RWPE2 (cell line): ENCODE measurements at regions not wholly inside any gene's neighbourhood (a gene's known extent, or its start where the extent isn't known, plus 50 kb on each side); places are given as distances from the start of the nearest gene placed in this dataset.

Source experiments
- ATAC-seq: fragments of 200-7000 bp; cut with Tn5 transposase; 3 replicates; pipeline ENCODE4 v1.9.1; 2021; ENCODE audit warnings: low read depth
- DNase-seq: peaks from one replicate; pipeline ENCODE4 v3.0.0-alpha.2; 2020; ENCODE audit warnings: low spot score
- H3K27ac ChIP-seq: fragments of 450-650 bp; 2 replicates; pipeline ENCODE4 v1.5.1; 2017; ENCODE audit warnings: mild to moderate bottlenecking; ENCODE audit not compliant: poor library complexity, severe bottlenecking
- H3K27me3 ChIP-seq: fragments of 250-450 bp; sonication (Bioruptor Pico); 2 replicates; pipeline ENCODE4 v1.5.1; 2021; ENCODE audit warnings: mild to moderate bottlenecking, moderate library complexity; ENCODE audit not compliant: insufficient read depth, poor library complexity, severe bottlenecking
- H3K36me3 ChIP-seq: fragments of 250-450 bp; sonication (Bioruptor Pico); 2 replicates; pipeline ENCODE4 v1.5.1; 2020; ENCODE audit warnings: low read depth, mild to moderate bottlenecking, moderate library complexity
- H3K4me1 ChIP-seq: fragments of 250-450 bp; sonication (Bioruptor Pico); 2 replicates; pipeline ENCODE4 v1.5.1; 2021; ENCODE audit warnings: mild to moderate bottlenecking, moderate library complexity; ENCODE audit not compliant: insufficient read depth, poor library complexity, severe bottlenecking
- H3K4me3 ChIP-seq: fragments of 250-450 bp; sonication (Bioruptor Pico); 2 replicates; pipeline ENCODE4 v1.5.1; 2021; ENCODE audit warnings: mild to moderate bottlenecking, moderate library complexity; ENCODE audit not compliant: severe bottlenecking
- H3K9me3 ChIP-seq: fragments of 250-450 bp; sonication (Bioruptor Pico); 2 replicates; pipeline ENCODE4 v1.5.1; 2021; ENCODE audit warnings: mild to moderate bottlenecking, moderate library complexity; ENCODE audit not compliant: severe bottlenecking
- CTCF ChIP-seq: fragments of 450-650 bp; IDR thresholded peaks from one replicate; pipeline ENCODE4 v1.5.1; 2017; ENCODE audit warnings: mild to moderate bottlenecking, moderate library complexity; ENCODE audit not compliant: poor library complexity, severe bottlenecking

GRCh38 chr21:22297575-22297974 is 1299.4 kb downstream of the NCAM2 start:
- Histone ChIP-seq H3K27me3 (no peaks in the 10 kb centered on the region), H3K36me3 (no peaks in the 10 kb centered on the region), H3K27ac (no peak overlapping the region), H3K4me3 (no peak overlapping the region), H3K4me1 (no peaks in the 10 kb centered on the region), H3K9me3 (no peaks in the 10 kb centered on the region)
- ATAC-seq (no peak), DNase-seq (no peak)
- TF ChIP-seq CTCF, result no peak

DNA sequence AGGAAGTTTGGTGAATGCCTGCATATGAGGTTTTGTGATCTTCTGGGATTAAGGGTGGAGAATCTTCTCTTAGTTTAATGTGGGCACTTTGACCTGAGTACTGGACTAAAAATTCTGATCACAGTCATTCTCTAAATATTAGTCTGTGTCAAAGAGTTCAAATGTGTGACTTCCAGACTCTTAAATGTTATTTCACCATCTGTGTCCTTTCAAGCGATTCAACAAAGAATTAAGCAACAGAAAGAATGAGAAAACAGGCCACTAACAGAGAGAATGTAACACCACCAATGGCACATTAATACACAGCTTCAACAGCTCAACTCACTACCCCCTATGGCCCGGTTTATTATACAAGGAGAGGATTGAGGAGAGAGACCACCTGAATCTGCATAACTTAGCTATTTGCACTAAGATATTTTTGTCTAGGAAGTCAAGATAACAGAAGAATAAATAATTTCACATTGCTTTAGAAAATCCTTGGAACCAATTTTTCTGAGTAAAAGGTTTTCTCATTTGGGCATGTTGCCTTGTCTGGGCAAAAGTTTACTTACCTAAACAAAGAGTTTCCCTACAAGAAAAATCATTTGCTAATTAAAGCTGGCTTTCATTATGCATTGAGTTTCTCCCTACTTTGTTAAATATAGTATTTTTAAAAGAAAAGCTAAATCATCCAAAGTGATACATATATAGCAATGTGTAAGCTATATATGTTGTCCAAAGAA is 1313.7 kb downstream of the NCAM2 start:
- TF ChIP-seq CTCF, result no peak

DNA sequence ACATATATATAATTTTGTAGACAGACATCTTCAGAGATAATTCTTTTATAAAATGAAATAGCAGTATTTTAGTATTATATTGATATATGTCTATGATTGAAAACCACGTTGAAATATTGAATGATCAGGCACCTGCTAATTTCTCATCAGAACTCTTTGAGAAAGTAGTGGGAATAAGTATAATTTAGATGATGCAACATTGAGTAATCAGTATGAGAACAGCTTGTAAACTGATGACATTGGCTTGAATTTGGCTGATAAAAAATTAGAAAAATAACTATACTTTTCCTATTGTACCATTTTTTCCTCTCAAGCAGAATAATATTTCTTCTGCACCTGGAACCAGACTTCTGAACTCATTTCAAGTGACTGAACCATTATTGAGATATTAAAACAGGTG is 1316.8 kb downstream of the NCAM2 start:
- Histone ChIP-seq H3K27ac (no peak overlapping the region), H3K36me3 (no peaks in the 10 kb centered on the region), H3K27me3 (peaks cover 14% of the 10 kb centered on the region), H3K4me3 (no peak overlapping the region), H3K9me3 (peaks cover 2% of the 10 kb centered on the region), H3K4me1 (no peaks in the 10 kb centered on the region)
- DNase-seq (no peak), ATAC-seq (no peak)
- no peak for TF ChIP-seq CTCF

More for the DNA sequence above, 1313.7 kb downstream of the NCAM2 start:
- Histone ChIP-seq H3K9me3 (peaks cover 2% of the 10 kb centered on the region), H3K27ac (no peak overlapping the region), H3K4me3 (no peak overlapping the region), H3K27me3 (peaks cover 10% of the 10 kb centered on the region), H3K36me3 (no peaks in the 10 kb centered on the region), H3K4me1 (no peaks in the 10 kb centered on the region)
- ATAC-seq (no peak), DNase-seq (no peak)

GRCh38 chr21:22319435-22319834 is 1321.2 kb downstream of the NCAM2 start:
- Histone ChIP-seq H3K9me3 (peaks cover 2% of the 10 kb centered on the region), H3K27ac (no peak overlapping the region), H3K4me3 (no peak overlapping the region), H3K4me1 (no peaks in the 10 kb centered on the region), H3K36me3 (no peaks in the 10 kb centered on the region), H3K27me3 (peaks cover 14% of the 10 kb centered on the region)
- no peak for TF ChIP-seq CTCF
- DNase-seq (no peak), ATAC-seq (no peak)

- no peak overlapping the region for H3K4me3 ChIP-seq
- no peaks in the 10 kb centered on the region for H3K27me3 ChIP-seq
- H3K9me3 ChIP-seq, result no peaks in the 10 kb centered on the region
- no peak overlapping the region for H3K27ac ChIP-seq
- H3K4me1 ChIP-seq, result no peaks in the 10 kb centered on the region
- ATAC-seq, result no peak
- no peaks in the 10 kb centered on the region for H3K36me3 ChIP-seq
- TF ChIP-seq CTCF, result no peak
- no peak for DNase-seq
Measured at GRCh38 chr21:22342889-22343288, 1344.7 kb downstream of the NCAM2 start.
